GM12874 (cell line): ENCODE measurements at regions not wholly inside any gene's neighbourhood (a gene's known extent, or its start where the extent isn't known, plus 50 kb on each side); places are given as distances from the start of the nearest gene placed in this dataset.

Source experiments
- TF ChIP-seq, protein P1 (sequence below): IDR thresholded peaks from 2 replicates; pipeline ENCODE4 v1.5.1; 2011; ENCODE audit warnings: low read depth, mild to moderate bottlenecking, control low read depth, low read length, moderate library complexity; ENCODE audit not compliant: insufficient read depth

- TF ChIP-seq, protein P1, sequence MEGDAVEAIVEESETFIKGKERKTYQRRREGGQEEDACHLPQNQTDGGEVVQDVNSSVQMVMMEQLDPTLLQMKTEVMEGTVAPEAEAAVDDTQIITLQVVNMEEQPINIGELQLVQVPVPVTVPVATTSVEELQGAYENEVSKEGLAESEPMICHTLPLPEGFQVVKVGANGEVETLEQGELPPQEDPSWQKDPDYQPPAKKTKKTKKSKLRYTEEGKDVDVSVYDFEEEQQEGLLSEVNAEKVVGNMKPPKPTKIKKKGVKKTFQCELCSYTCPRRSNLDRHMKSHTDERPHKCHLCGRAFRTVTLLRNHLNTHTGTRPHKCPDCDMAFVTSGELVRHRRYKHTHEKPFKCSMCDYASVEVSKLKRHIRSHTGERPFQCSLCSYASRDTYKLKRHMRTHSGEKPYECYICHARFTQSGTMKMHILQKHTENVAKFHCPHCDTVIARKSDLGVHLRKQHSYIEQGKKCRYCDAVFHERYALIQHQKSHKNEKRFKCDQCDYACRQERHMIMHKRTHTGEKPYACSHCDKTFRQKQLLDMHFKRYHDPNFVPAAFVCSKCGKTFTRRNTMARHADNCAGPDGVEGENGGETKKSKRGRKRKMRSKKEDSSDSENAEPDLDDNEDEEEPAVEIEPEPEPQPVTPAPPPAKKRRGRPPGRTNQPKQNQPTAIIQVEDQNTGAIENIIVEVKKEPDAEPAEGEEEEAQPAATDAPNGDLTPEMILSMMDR: no peak
Measured at GRCh38 chr13:26923824-26924605, 163.4 kb upstream of the GPR12 start.

DNA sequence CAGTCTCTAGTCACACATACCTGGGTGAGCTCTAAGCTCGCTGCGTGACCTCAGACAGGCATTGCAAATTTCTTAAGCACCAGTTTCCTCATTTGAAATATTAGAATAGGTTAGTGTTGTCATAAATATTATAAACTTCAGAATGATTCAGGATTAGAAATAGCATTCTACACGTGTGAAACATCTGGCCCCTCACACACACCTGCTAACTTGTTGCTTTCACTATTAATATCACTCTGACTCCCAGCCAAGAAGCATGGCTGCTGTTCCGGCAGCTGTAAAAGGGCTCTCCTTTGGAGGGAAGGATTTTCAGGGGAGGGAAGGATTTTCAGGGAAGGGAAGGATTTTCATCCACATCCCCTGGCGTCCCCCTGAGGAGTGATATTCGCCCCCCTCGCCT, 161.3 kb upstream of the GPR12 start:
- TF ChIP-seq, protein P1: no peak

DNA sequence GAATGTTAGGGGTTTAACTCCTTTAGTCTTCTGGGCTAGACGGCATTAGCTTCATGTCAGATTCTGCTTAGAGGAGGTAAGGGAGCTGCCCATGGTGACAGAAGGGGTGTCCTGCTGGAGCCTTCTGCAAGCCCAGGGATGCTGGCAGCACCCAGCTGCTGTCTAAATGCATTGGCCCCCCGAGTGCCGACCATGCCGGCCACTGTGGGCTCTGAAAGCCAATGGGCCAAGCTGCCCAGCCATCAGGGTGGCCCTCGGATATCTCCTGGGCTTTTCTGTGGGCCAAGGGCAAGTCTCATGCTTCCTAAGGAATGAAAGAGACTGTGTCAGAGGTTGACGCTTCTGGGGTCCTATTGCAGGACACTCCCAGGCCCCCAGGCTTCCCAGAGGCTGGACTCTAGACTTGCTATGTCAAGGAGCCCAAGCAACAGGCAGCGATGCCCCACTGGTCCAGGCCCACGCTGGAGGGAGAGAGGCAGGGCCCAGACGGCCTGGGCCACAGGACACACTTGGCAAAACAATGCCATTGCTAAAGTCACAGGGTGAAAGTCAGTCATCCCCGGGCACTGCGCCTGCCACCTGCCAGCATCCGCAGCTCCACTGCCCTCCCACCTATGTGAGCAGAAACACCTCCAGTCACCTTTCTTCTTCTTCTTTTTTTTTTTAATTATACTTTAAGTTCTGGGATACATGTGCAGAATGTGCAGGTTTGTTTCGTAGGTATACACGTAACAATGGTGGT, 160.2 kb upstream of the GPR12 start:
- TF ChIP-seq, protein P1: no peak

DNA sequence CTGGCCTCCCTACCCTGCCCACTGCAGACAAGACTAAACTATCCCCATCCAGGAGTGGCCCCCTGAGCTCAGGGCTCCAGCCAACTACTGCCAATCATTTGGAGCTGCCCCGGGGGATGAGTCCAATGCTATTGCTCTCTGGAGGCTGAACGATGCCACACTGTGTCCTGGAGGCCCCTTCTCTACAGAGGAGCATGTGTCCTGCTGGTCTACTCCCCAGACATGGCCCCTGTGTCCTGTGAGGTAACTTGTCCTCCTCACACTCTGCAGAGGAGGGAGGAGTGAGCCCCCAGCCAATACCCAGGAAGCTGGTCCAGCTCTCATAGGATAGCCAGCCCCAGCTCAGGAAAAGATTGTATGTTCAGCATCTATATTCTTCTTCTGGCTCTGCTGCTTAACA, 159.1 kb upstream of the GPR12 start:
- TF ChIP-seq, protein P1: no peak

- TF ChIP-seq, protein P1: no peak
Measured at GRCh38 chr13:26919311-26919710, 158.7 kb upstream of the GPR12 start.

- TF ChIP-seq, protein P1: no peak
Measured at GRCh38 chr13:26914624-26915023, 154.0 kb upstream of the GPR12 start.

GRCh38 chr13:26914148-26914547, 153.6 kb upstream of the GPR12 start:
- TF ChIP-seq, protein P1: no peak
